HG02973 (cell line): ENCODE measurements at regions not wholly inside any gene's neighbourhood (a gene's known extent, or its start where the extent isn't known, plus 50 kb on each side); places are given as distances from the start of the nearest gene placed in this dataset.

ENCODE experiments used
- ATAC-seq: cut with Tn5 transposase; IDR thresholded peaks from one replicate; pipeline ENCODE4 v1.9.1; 2021; ENCODE audit warnings: moderate library complexity; ENCODE audit not compliant: unreplicated experiment

GRCh38 chr18:49663899-49664890 is 102.3 kb downstream of the LIPG start:
- ATAC-seq, result no peak

GRCh38 chr18:49662506-49662905 is 100.6 kb downstream of the LIPG start:
- ATAC-seq, result no peak

GRCh38 chr18:49658823-49659404 is 97.1 kb downstream of the LIPG start:
- ATAC-seq, result no peak

GRCh38 chr18:49656073-49656692 is 94.3 kb downstream of the LIPG start:
- ATAC-seq, result no peak

- no peak for ATAC-seq
These were observed 93.6 kb downstream of the LIPG start for GRCh38 chr18:49655266-49656072.

- ATAC-seq, result no peak
These were observed 92.5 kb downstream of the LIPG start for GRCh38 chr18:49654347-49654746.

- ATAC-seq, result no peak
These were observed 91.2 kb downstream of the LIPG start for GRCh38 chr18:49652881-49653724.

- ATAC-seq, result no peak
These were observed 89.2 kb downstream of the LIPG start for GRCh38 chr18:49651033-49651432.

GRCh38 chr18:49650426-49650891 is 88.6 kb downstream of the LIPG start:
- ATAC-seq, result no peak

GRCh38 chr18:49648811-49649210 is 87.0 kb downstream of the LIPG start:
- ATAC-seq, result no peak
